Stimulated activated CD4-positive, alpha-beta T cell treated with anti-CD3 and anti-CD28 coated beads, Interleukin-12 subunit alpha, Interleukin-12 subunit beta, amount 100 ng/mL, for 24 hours (primary cell): ENCODE measurements at regions not wholly inside any gene's neighbourhood (a gene's known extent, or its start where the extent isn't known, plus 50 kb on each side); places are given as distances from the start of the nearest gene placed in this dataset.

Source experiments
- DNase-seq, 2 experiments: peaks; one replicate each; pipeline ENCODE4 v3.0.0-alpha.2; 2020; ENCODE audit warnings: low read depth in 2 of 2

DNA sequence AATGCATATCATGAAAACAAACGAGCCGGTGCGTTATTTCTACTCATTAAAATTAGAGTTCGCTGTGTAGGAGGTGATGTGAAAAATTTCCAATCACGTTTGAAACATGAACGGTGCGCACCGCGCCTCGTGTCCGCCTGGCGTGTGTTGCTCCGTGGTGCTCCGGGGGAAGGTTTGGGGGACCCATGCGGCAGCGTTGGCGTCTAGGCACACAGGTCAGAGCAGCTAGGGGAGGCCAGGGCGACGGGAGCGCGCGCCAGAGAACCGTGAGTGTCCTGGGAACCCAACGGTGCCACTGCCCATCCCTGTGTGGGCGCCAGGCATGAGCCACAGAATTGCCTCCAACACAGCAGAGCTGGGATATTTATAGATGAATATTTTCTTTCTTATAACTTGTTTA is 70.6 kb upstream of the ADARB2 start:
- DNase-seq = no peak

DNA sequence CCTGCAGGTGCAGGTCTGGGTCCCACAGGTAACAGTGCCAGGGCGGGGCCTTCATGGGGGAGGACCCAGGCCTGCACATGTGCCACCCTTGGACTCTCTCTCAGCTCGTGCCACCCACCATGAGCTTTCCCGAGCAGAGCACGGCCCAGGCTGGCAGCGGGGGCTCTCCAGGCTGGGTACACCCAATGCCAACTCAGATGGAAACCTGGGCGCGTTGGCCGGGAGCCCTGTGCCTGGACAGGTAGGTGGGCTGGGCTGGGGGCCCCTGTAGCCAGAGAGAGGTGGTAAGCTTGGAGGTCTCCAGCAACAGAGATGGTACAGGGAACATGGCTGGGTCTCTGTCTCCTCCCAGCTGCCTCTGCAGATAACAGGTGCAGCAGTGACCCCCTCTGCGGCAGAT is 69.9 kb upstream of the ADARB2 start:
- no peak for DNase-seq

DNA sequence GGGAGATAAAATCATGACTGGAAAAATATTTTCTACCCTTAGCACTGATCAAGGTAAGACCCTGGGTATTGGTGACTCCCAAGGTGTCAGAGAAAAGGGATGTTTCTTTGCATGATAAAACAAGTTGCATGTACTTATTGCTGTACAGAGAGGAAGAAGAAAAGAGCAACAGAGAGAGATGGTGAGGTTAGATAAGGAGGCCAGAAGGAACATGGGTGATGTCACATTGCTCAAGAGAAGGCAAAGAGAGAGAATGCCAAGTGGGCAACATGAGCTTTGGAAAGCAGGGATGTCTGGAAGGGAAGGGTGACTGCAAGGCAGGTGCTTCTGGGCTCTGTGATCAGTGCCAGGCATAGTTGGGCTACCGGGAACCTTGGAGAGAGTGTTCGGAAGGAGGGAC is 65.1 kb upstream of the ADARB2 start:
- DNase-seq = no peak

DNA sequence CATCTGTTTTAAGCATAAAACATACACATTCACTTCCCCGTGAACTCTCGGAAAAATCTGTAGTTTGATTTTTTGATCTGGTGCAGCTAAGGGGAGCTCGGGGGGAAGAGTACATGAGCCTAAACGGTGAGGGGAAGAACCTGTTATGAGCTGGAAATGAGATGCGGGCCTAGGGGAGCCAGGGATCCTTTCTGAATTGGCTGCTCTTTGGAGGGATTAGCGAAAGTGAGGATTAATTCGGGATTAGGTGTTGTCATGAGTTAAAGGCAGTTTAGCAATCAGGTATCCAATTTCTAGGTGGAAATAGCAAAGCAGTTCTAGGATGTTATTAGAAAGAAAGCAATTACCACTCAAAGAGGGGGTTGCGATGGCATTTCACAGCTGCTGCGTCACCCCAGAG is 51.1 kb upstream of the ADARB2 start:
- DNase-seq = no peak
